Left lung (tissue), 4 donors: ENCODE measurements at regions not wholly inside any gene's neighbourhood (a gene's known extent, or its start where the extent isn't known, plus 50 kb on each side); places are given as distances from the start of the nearest gene placed in this dataset.

ENCODE experiments used
- ATAC-seq: fragments of 200-7000 bp; cut with Tn5 transposase; one replicate; pipeline ENCODE4 v1.9.1; 2020; ENCODE audit warnings: moderate library complexity
- DNase-seq, 4 donors: peaks; one replicate each; pipeline ENCODE4 v3.0.0-alpha.2; 2013 to 2020
- H3K27ac ChIP-seq, 2 donors: fragments of 200-600 bp; sonication (generic) in 1 of 2; one replicate each; pipeline versions ENCODE4 v1.5.0 to v1.8.0; 2020 to 2021
- H3K27me3 ChIP-seq, 2 donors: fragments of 200-600 bp; sonication (generic) in 1 of 2; one replicate each; pipeline versions ENCODE4 v1.5.0 to v1.8.0; 2020 to 2021
- H3K36me3 ChIP-seq, 2 donors: fragments of 200-600 bp; sonication (generic) in 1 of 2; one replicate each; pipeline versions ENCODE4 v1.5.0 to v1.8.0; 2020 to 2021
- H3K4me1 ChIP-seq, 2 donors: fragments of 200-600 bp; one replicate each; pipeline ENCODE4 v1.8.0; 2021
- H3K4me3 ChIP-seq, 2 donors: fragments of 200-600 bp; sonication (generic) in 1 of 2; one replicate each; pipeline versions ENCODE4 v1.5.0 to v1.8.0; 2020 to 2021; ENCODE audit warnings: mild to moderate bottlenecking in 1 of 2
- H3K9me3 ChIP-seq, 2 donors: fragments of 200-600 bp; sonication (generic) in 1 of 2; one replicate each; pipeline versions ENCODE4 v1.5.0 to v1.8.0; 2020 to 2021
- CTCF ChIP-seq, 2 donors: fragments of 200-600 bp; sonication (generic) in 1 of 2; IDR thresholded peaks; one replicate each; pipeline versions ENCODE4 v1.5.0 to v1.8.0; 2021; ENCODE audit warnings: antibody characterized with exemption in 2 of 2
- intact Hi-C, 2 donors: fragments of 100-400 bp; cut with DNase I; formaldehyde crosslinking; loops; one replicate each; pipeline versions ENCODE4 v1.11.2 to v1.14.2; 2022
- donor health status: DM: no; HTN: yes; CAD: no.
- donor health status: DM: no; HTN: no; CAD: no.

GRCh38 chr1:188295157-188295556, 1466.4 kb downstream of the PLA2G4A start:
- no peaks in the 10 kb centered on the region for H3K27me3 ChIP-seq
- ATAC-seq, result no peak
- no peak for TF ChIP-seq CTCF (IDR thresholded peaks at IDR 0.05)
- peaks cover 0 to 6% of the 10 kb centered on the region in 2 donors for H3K9me3 ChIP-seq
- H3K36me3 ChIP-seq, result no peaks in the 10 kb centered on the region
- DNase-seq, result no peak
- no peak overlapping the region for H3K27ac ChIP-seq
- no peak overlapping the region for H3K4me3 ChIP-seq
- intact Hi-C loops, result no loop called here
- no peaks in the 10 kb centered on the region for H3K4me1 ChIP-seq

GRCh38 chr1:188302746-188303145, 1474.0 kb downstream of the PLA2G4A start:
- DNase-seq (no peak), ATAC-seq (no peak)
- Histone ChIP-seq H3K27ac (no peak overlapping the region), H3K9me3 (peaks cover 0 to 15% of the 10 kb centered on the region in 2 donors), H3K27me3 (no peaks in the 10 kb centered on the region), H3K36me3 (no peaks in the 10 kb centered on the region), H3K4me3 (no peak overlapping the region), H3K4me1 (no peaks in the 10 kb centered on the region)
- TF ChIP-seq CTCF (IDR thresholded peaks at IDR 0.05), result no peak
- intact Hi-C loops, result no loop called here

GRCh38 chr1:188314557-188315137, 1485.9 kb downstream of the PLA2G4A start:
- TF ChIP-seq CTCF (IDR thresholded peaks at IDR 0.05), result no peak
- DNase-seq (no peak), ATAC-seq (no peak)
- intact Hi-C loops, result no loop called here
- no peaks in the 10 kb centered on the region for H3K27me3 ChIP-seq
- H3K9me3 ChIP-seq, result no peaks in the 10 kb centered on the region
- no peaks in the 10 kb centered on the region for H3K36me3 ChIP-seq
- H3K27ac ChIP-seq, result no peak overlapping the region
- H3K4me3 ChIP-seq, result no peak overlapping the region
- no peaks in the 10 kb centered on the region for H3K4me1 ChIP-seq

GRCh38 chr1:188317894-188318293, 1489.1 kb downstream of the PLA2G4A start:
- DNase-seq (no peak), ATAC-seq (no peak)
- no peak overlapping the region for H3K4me3 ChIP-seq
- H3K4me1 ChIP-seq, result no peaks in the 10 kb centered on the region
- no peak overlapping the region for H3K27ac ChIP-seq
- H3K9me3 ChIP-seq, result no peaks in the 10 kb centered on the region
- TF ChIP-seq CTCF (IDR thresholded peaks at IDR 0.05), result no peak
- no peaks in the 10 kb centered on the region for H3K36me3 ChIP-seq
- H3K27me3 ChIP-seq, result no peaks in the 10 kb centered on the region
- intact Hi-C loops, result no loop called here

- Histone ChIP-seq H3K36me3 (no peaks in the 10 kb centered on the region), H3K4me3 (no peak overlapping the region), H3K4me1 (no peaks in the 10 kb centered on the region), H3K9me3 (peaks cover 0 to 7% of the 10 kb centered on the region in 2 donors), H3K27me3 (no peaks in the 10 kb centered on the region), H3K27ac (no peak overlapping the region)
- intact Hi-C loops, result no loop called here
- TF ChIP-seq CTCF (IDR thresholded peaks at IDR 0.05), result no peak
- ATAC-seq (no peak), DNase-seq (no peak)
These were observed 1496.5 kb downstream of the PLA2G4A start for GRCh38 chr1:188325211-188325610.
